ENCODE measurements at regions not wholly inside any gene's neighbourhood (a gene's known extent, or its start where the extent isn't known, plus 50 kb on each side); places are given as distances from the start of the nearest gene placed in this dataset.

- TF ChIP-seq CTCF (IDR thresholded peaks at IDR 0.05) = no peak
- TF ChIP-seq POLR2A (IDR thresholded peaks at IDR 0.05) = no peak
Measured at GRCh38 chr5:6169660-6170059, 208.7 kb downstream of the MED10 start.
